ENCODE measurements at regions not wholly inside any gene's neighbourhood (a gene's known extent, or its start where the extent isn't known, plus 50 kb on each side); places are given as distances from the start of the nearest gene placed in this dataset.
"Not testable (repeated sequence)": the region's sequence is repeated elsewhere in the genome, so short reads cannot be mapped to it uniquely, and the experiment has no call there.

DNA sequence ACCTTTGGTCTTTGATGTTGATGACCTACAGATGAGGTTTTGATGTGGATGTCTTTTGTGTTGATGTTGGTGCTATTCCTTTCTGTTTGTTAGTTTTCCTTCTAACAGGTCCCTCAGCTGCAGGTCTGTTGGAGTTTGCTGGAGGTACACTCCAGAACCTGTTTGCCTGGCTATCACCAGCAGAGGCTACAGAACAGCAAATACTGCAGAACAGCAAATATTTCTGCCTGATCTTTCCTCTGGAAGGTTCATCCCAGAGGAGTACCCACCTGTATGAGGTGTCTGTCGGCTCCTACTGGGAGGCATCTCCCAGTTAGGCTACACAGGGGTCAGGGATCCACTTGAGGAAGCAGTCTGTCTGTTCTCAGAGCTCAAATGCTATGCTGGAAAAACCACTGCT, 694.5 kb upstream of the CDH6 start:
- H3K36me3 ChIP-seq (ENCODE audit: low read depth, missing control alignments): no peaks in the 10 kb centered on the region
- H3K27me3 ChIP-seq: no peaks in the 10 kb centered on the region
- H3K9me3 ChIP-seq: no peaks in the 10 kb centered on the region
- no peak for DNase-seq
- intact Hi-C loops (cut with DNase I; ENCODE audit: low total_unique reads): no loop called here
- 0% methylated on average over 1 of the region's 1 CpG for WGBS, 2 donors
- H3K27ac ChIP-seq: no peak overlapping the region
- no peak overlapping the region for H3K4me3 ChIP-seq
- H3K4me1 ChIP-seq: no peaks in the 10 kb centered on the region
- TF ChIP-seq POLR2A (IDR thresholded peaks at IDR 0.05): no peak
- TF ChIP-seq, protein P1, sequence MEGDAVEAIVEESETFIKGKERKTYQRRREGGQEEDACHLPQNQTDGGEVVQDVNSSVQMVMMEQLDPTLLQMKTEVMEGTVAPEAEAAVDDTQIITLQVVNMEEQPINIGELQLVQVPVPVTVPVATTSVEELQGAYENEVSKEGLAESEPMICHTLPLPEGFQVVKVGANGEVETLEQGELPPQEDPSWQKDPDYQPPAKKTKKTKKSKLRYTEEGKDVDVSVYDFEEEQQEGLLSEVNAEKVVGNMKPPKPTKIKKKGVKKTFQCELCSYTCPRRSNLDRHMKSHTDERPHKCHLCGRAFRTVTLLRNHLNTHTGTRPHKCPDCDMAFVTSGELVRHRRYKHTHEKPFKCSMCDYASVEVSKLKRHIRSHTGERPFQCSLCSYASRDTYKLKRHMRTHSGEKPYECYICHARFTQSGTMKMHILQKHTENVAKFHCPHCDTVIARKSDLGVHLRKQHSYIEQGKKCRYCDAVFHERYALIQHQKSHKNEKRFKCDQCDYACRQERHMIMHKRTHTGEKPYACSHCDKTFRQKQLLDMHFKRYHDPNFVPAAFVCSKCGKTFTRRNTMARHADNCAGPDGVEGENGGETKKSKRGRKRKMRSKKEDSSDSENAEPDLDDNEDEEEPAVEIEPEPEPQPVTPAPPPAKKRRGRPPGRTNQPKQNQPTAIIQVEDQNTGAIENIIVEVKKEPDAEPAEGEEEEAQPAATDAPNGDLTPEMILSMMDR (IDR thresholded peaks at IDR 0.05): no peak

DNA sequence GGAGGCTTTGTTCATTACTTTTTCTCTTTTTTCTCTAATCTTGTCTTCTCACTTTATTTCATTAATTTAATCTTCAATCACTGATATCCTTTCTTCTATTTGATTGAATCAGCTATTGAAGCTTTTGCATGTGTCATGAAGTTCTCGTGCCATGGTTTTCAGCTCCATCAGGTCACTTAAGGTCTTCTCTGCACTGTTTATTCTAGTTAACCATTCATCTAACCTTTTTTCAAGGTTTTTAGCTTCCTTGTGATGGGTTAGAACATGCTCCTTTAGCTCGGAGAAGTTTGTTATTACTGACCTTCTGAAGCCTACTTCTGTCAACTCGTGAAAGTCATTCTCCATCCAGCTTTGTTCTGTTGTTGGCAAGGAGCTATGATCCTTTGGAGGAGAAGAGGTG, 695.0 kb upstream of the CDH6 start:
- 80 to 90% methylated on average over 3 of the region's 3 CpGs for WGBS, 2 donors
- intact Hi-C loops (cut with DNase I; ENCODE audit: low total_unique reads); H3K9me3 ChIP-seq; H3K36me3 ChIP-seq (ENCODE audit: low read depth, missing control alignments); H3K27ac ChIP-seq; DNase-seq; H3K4me3 ChIP-seq; H3K4me1 ChIP-seq; H3K27me3 ChIP-seq: not testable (repeated sequence)

DNA sequence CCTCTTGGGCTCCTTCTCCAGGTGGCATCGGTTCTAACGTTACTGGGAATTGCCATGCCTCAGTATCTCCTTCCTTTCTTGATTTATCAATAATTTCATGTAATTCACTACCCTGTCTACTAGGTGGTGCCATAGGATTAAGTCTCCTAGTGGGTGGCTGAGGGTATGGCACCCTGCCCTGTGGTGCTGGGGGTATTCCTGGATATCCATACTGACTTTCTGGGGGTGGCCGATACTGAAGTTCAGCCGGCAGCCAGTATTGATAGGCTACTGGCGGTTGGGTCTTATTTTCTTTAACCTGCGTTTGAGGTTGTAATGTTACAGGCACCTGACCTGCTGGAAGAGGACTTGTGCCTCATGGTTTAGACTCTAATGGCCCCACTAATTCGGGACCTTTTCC, 699.4 kb upstream of the CDH6 start:
- H3K4me3 ChIP-seq; H3K27ac ChIP-seq; DNase-seq; H3K27me3 ChIP-seq; H3K4me1 ChIP-seq; H3K36me3 ChIP-seq (ENCODE audit: low read depth, missing control alignments); intact Hi-C loops (cut with DNase I; ENCODE audit: low total_unique reads); H3K9me3 ChIP-seq: not testable (repeated sequence)
- WGBS, 2 donors: 71 to 86% methylated on average over 1 to 5 of the region's 7 CpGs

DNA sequence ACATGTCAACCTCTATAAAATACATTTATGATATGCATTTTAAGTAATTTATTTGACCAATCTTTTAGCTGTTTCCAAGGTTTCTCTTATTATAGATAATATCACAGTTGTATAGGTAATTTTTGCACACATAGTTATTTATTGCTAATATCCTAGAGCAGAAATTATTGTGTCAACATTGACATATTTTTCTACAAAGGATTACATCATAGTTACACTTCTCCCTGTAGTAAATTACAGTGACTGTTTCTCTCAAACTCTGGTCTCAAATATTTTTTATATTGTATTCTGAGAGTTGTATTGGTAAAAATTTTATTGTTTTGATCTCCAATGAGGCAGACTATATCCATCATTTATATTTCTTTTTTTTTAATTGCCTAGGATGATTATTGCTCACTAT, 714.4 kb upstream of the CDH6 start:
- Histone ChIP-seq H3K27me3 (no peaks in the 10 kb centered on the region), H3K27ac (no peak overlapping the region), H3K36me3 (ENCODE audit: low read depth, missing control alignments) (no peaks in the 10 kb centered on the region), H3K9me3 (no peaks in the 10 kb centered on the region), H3K4me1 (no peaks in the 10 kb centered on the region), H3K4me3 (no peak overlapping the region)
- intact Hi-C loops (cut with DNase I; ENCODE audit: low total_unique reads): no loop called here
- no peak for DNase-seq
- TF ChIP-seq POLR2A (IDR thresholded peaks at IDR 0.05): no peak
- TF ChIP-seq, protein P1 (IDR thresholded peaks at IDR 0.05): no peak

DNA sequence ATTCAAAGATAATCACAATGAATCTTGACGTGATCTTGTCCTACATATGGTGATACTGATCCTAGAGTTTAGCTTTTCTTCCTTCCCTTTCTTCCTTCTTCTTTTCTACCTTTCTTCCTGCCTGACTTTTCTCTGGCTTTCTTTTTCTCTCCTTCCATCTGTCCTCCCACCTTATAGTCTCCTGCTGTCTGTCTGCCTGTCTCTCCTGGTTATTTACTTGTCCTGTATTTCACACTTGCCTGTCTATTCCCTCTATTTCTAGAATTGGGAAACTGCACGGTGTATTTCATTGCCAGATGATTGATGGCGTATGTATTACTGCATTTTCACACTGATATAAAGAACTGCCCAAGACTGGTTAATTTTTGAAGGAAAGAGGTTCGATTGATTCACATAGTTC, 718.1 kb upstream of the CDH6 start:
- Histone ChIP-seq H3K36me3 (ENCODE audit: low read depth, missing control alignments) (no peaks in the 10 kb centered on the region), H3K27ac (no peak overlapping the region), H3K27me3 (no peaks in the 10 kb centered on the region), H3K9me3 (no peaks in the 10 kb centered on the region), H3K4me1 (no peaks in the 10 kb centered on the region), H3K4me3 (no peak overlapping the region)
- no peak for DNase-seq
- TF ChIP-seq, protein P1 (IDR thresholded peaks at IDR 0.05): no peak
- no peak for TF ChIP-seq POLR2A (IDR thresholded peaks at IDR 0.05)
- WGBS, 2 donors: 74 to 80% methylated on average over 4 of the region's 4 CpGs
- intact Hi-C loops (cut with DNase I; ENCODE audit: low total_unique reads): no loop called here

DNA sequence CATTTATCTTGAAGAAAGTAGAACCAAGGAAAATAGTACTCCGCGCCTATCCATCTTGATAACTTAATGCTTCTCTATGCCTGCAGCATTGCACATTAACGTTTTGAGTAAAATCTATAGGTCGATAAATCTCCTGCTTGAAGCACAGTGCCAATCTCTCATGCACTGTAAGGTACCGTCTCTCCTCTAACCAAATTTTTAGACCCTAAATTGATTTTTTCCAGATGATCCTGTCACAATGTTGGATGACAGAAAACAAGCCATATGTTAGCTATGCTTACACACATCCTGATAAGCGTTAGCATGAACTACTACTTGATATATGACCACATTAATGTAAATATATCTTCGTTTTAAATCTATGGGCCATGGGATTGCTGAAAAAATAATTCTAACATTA, 723.8 kb upstream of the CDH6 start:
- Histone ChIP-seq H3K9me3 (no peaks in the 10 kb centered on the region), H3K27me3 (no peaks in the 10 kb centered on the region), H3K27ac (no peak overlapping the region), H3K4me1 (no peaks in the 10 kb centered on the region), H3K4me3 (no peak overlapping the region), H3K36me3 (ENCODE audit: low read depth, missing control alignments) (no peaks in the 10 kb centered on the region)
- WGBS, 2 donors: 78 to 85% methylated on average over 7 of the region's 7 CpGs
- TF ChIP-seq, protein P1 (IDR thresholded peaks at IDR 0.05): no peak
- TF ChIP-seq POLR2A (IDR thresholded peaks at IDR 0.05): no peak
- intact Hi-C loops (cut with DNase I; ENCODE audit: low total_unique reads): no loop called here
- no peak for DNase-seq

Data from testis (tissue), 2 donors.